Colon (tissue), 2 donors: ENCODE measurements at regions not wholly inside any gene's neighbourhood (a gene's known extent, or its start where the extent isn't known, plus 50 kb on each side); places are given as distances from the start of the nearest gene placed in this dataset.

Source experiments
- FAIRE-seq: peaks from 2 replicates; lab custom pipeline; 2012; peaks lifted over from hg19 to GRCh38; lab: Jason Lieb, UNC
- donor health status: control.
- donor health status: control.

DNA sequence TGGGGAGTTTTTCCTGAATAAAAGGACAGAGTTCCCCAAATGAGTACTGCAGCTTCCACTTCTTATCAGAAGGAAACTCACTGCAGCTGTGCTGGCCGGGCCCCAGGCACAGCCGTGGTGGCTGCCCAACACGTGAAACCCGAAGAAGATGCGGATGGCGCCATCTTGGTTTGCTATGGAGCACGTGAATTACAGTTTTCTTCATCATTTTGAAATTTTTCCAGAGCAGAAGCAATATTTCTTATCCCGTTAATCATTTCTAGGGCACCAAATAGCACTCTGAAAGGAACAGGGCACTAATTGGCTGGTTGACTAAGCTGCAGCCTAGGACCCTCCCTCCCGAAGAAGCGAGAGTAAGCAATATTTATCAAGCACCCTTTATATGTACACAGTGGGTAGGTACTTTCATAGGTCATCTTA, 63.2 kb upstream of the EPS8L3 start:
- FAIRE-seq, result no peak

DNA sequence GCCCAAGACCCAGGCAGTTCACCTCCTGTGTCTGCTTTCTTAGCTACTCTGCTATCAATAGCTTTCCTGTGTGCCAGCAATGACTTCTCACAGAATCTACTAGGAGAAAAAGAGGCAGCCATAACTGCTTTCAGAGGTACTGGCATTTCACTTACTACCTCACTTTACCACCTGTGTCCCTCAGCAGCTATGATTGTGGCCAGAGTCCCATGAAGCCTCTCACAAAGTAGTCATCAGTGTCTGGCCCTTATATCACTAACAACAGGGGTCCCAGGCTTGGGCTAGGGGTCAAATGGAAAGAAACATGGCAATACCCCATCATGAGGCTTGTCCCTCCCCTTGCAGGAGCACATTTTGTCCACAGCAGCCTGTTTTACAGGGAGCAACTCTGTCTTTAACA, 62.7 kb upstream of the EPS8L3 start:
- FAIRE-seq, result no peak

DNA sequence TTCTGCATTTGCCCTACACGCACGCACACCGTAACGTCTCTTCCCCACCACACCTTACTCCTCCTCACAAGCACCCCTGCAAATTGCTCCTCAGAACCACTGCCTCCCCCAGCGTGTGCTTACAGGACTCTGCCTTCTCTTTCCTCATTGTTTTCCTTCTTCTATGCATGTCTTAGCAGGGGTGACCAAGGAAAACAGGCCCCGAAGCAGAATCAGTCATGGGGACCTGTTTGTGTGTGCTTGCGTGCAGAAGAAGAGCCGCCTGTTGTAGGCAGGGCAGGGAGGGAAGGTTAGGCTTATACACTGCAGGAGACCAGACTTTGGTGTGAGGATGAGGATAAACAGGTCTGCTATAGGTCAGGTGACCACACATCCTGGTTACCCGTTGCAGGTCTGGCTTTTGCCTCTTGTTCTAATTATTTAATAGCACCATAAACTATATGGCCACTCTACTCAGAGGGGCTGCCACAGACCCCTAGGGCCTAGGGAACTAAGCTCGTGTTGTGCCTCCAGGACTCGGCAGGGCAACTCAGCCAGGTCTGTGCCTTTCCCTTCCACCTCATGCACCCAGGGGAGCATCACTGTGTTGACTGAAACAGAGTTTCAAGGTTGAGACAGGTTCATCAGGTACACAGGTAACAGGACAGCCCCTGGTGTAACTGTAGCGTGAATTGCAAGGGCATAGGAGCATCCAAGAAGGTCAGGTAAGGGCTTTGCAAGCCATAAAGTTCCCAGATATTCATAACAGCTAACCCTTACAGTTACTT, 60.8 kb upstream of the EPS8L3 start:
- FAIRE-seq, result no peak

DNA sequence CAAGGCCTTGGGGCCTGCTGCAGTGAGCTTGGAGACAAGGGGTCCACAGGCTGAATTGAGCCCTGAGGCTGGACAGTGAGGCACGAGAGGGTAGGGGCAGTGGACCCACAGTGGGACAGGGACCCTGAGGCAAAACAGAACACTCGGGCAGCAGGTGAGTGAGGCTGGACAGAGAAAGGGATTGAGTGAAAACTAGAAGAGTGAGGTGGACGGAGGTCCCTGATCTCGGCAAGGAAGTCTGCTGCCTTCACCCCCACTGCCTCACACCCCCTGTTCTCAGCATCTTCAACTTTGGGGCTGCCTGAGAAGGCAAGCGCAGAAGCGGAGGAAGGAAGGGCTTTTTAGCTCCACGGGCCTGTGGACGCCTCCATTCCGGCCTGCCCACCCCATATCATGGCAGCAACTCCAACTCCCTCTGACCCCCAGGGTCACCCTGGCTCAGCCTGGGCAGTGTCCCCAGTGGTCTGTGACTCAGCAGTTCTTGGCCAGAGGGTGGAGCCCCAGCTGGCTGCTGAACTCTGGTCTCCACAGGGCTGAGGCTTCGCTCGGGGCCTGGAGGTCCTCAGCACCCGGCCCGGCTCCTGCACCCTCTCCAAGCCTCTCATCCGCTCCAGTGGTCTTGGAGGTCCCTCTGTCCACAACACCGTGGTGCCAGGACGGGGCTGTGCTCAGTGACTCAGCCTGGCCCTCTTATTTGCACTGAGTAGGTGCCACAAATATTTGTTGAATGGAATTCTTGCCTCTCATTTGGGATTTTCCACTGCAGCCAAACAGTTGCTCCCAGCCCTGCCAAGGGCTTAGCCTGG, 60.0 kb upstream of the EPS8L3 start:
- no peak for FAIRE-seq

DNA sequence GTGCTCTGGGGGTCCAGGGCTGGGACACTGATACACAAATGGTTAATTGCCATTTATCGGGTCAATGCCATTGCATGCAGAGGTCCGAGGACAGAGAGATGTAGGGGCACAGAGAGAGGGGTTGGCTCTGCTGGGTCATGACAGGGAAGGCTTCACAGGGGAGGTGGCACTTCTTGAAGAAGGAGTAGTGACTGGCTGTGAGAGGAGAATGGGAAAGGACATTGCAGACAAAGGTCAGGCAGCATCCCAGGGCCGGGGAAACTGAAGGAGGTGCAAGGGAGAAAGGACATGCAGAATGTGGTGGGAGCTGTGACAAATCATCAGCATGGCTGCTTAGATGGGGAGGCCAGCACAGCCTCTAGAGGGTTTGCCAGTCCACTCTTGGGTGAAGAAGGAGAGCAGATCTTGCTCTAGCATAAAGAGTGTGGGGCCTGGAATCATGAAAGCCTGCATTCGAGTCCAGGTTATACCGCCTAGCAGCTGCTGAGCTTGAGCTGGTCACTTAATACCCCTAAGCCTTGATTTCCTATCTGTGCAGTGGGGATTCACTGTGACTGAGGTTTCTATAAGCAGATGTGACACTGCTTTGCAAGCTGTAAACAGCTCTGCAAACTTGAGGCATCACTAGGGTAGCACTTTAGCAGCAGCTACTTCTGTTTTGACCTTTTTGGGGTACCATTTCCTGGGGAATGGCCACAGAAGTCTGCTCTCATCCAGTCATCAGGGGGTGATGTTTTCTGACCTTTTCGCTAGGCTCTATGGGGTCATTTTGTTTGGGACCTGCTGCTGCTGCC, 59.2 kb upstream of the EPS8L3 start:
- no peak for FAIRE-seq

DNA sequence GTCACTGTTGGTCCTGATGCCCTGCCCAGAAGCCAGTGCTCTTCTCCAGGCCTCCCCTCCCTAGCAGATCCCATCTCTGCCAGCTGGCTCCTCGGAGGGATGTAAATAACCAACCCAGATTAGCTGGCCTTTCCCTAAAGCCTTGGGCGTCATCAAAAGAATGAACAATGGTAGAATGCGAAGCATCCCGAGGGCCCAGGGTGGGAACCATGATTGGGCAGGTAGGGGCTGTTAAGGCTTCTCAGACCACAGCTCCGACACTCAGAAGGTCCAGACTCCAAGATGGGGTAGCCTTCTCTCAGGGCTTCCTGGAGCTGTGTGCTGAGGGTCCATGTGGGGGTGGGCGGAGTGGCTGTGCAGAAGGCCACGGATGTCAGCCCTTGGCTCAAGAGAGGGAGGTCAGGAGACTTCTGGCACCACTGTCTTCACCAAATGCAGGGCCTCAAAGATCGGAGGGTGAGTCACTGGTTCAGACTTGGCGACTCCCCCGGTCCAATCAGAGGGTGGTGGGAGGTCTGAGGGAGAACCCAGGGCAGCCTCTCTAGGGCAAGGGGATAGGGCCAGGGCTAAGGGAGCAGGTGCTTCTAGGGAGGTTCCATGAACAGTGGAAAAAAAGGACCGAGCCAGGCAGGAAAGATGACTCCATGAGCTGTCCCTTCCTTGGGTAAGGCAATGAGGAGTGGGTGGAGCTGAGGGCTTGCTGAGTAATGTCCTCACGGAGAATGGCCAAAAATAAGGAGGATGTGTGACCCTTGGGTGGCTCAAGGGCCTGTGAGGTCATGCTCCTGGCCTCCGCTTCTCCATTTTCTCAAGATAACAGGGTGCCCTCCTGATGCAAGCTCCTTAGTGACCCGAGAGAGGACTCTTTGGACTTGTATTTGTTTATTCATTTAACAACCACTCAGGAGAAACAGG, 58.4 kb upstream of the EPS8L3 start:
- FAIRE-seq, result no peak

DNA sequence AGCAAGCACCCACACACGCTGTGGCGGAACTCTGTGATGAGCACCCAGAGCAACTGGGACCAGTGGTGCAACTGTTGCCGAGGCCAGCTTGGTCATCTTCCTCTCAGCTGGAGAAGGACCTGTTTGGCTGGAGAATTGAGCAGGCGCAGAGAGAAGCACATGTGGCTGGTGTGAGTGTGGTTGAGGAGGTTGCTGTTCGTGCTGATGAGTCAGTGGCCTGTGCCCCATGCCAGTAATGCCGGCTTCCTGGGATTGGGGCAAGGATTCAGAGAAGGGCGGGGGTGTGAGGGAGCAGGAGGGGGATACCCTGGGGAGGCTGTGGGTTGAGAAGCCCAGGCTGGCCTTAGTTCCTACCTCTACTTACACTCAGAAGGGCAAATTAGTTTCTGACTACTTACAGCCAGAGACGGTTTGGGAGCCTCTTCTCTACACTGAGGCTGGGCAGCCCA, 57.5 kb upstream of the EPS8L3 start:
- FAIRE-seq, result no peak

DNA sequence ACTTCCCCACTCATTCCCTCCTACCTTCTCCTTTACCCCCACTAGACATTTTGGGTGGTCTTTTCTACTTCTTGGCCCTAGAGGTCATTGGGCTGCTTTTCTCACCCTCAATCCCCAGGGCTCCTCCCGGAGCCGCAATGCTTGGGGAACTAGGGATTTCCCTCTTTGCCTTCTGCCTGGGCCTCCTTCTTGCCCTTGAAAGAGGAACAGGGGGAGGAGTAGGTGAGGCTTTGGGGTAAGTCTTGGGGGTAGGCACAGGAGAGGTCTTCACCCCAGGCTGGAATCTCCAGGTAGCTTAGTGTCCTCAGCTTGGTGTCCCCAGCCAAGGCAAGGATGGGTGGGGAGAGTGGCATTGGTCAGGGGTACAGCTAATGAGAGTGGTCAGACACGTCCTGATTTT, 56.2 kb upstream of the EPS8L3 start:
- FAIRE-seq, result no peak

DNA sequence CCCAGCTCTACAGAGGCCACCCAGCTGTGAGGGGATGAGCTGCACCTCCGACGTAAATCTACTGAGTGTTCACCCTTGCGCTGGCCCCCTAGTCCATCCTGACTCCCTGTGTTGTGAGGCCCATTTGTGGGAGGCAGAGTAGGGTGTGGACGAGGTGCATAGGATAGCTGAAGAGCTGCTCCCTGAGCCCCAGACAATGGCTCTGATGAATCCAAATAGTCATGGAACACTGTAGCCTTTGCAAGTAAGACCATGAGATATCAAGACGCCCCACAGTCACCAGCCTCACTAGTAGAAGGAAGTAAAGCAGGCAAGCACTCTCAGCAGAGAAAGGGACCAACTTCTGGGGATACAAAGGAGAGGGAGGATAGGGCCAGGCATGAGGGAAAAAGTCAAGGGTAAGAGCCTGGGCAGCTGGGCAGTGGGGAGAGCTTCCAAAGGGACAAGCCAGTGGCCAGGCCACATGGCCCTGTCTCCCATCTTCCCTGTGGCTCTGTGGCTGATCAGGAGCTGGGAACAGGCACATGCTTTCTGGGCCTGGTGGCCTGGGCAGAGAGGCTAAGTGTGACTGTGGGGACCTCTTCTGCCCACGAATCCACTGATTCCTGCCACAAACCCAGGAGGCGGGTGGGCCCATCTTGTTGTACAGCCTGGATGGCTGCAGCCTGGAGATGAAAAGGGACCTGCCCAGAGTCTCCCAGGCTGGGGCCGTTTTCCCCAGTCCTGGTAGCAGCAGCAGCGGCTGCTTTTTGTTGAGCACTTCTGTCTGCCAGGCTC, 55.5 kb upstream of the EPS8L3 start:
- FAIRE-seq, result no peak

DNA sequence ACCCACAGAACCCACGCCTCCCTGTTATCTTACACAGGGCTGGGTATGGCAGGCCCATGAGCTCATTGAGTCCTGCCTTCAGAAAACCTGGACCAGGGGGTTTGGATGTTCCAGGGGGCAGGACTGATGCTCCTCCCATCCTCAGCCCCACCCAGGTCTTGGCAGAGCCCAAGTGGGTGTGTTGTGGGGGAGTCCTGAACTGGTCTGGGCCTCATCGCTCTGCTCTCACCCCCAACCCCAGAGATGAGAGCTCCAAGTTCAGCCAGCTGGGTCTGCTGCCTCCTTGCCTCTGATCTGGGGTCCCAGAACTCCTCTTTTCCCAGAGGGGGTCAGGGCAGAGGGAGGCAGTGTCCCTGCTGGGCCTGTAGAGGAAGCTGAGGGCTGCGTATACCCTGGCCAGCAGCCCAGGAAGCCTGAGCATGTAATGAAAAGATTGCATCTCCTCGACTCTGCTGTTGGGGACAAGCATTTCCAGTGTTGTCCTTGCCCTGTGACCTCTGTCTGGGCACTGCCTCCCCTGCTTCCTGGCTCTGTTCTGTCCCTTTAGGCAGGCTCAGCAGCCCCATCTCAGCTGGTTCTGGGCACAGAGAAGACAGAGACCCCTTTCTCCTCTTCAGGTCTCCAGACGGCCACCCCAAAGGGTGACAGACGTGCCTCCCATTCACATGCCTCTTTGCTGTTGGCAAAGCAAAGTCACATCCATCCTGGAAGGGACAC, 54.7 kb upstream of the EPS8L3 start:
- FAIRE-seq, result no peak

DNA sequence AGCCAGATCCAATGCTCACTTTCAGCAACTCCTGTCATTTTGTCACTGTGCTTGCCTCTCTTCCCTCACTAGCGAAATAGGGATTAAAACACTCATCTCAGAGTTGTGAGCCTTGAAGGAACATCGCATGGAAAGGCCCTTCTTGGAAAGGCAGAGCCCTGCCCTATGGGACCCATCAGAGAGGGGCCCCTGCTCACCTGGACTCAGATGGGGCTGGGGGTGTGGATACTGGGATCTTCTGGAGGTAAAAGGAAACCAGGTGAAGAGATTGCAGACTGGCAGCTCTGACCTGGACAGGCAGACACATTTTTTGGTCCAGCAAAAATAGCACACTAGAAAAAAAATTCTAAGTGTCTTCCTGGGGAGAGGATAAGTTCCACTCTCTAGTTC, 54.2 kb upstream of the EPS8L3 start:
- FAIRE-seq, result no peak

DNA sequence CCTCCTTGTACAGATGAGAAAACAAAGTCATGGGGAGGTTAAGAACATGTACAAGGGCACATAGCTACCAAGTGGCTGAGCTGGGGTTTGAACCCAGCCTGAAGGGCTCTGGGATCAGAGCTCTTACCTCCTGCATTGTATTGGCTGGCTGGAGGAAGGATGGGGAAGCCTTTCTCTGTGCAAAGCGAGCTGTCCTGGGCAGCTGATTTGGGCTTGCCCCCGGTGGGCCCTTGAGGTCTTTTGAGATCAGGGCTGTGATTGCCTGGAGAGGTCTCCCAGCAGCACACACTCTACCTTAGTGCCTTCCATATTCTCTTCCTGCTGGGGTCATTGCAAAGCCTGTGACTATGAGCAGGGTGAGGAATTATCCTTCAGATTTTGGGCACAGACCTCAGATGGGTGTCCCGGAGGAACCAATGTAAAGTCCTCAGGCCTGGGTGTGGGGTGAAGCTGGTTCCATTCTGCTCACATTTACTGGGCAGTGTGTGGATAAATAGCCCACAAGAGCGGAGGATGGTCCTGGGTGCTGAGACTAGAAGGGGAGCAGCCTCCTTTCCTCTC, 53.3 kb upstream of the EPS8L3 start:
- no peak for FAIRE-seq

DNA sequence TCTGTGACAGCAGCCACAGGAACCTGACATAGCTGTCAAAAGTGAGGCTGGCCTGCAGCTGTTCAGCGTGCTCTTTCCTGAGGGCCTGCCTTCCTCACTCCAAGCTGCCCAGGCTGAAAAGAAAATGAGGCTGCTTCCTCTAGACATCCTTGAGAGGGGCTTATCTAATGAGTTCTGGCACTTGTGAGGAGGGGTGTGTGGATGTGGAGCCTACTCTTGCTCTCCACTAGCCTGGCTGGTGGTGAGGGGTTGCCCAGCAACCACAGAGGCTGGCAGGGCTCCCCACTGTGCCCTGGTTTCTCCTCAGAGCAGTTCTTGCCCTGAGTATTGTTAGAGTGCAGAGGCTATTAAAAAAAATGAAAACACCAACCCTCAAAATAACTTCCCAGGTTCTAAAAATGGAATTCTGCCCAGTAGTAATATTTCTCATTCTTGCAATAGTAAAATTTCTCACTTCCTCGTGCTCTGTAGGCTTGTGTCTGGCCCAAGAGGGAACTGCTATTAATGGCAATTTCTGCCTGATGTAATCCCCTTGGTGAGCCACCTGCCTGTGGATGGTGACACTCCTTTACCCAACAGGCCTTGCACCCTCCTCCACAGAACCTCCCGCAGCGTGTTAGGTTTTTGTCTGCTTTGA, 52.6 kb upstream of the EPS8L3 start:
- FAIRE-seq, result no peak

DNA sequence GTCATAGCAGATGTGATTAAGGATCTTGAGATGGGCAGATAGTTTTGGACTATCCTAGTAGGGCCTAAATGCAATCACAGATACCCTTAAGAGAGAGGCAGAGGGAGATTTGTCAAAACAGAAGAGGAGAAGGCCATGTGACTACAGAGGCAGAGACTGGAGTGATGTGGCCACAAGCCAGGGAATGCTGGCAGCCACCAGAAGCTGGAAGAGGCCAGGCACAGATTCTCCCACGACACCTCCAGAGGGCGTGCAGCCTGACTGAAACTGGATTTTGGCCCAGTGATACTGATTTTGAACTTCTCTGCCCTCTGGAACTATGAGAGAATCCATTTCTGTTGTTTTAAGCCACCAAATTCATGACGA, 52.1 kb upstream of the EPS8L3 start:
- FAIRE-seq, result no peak

DNA sequence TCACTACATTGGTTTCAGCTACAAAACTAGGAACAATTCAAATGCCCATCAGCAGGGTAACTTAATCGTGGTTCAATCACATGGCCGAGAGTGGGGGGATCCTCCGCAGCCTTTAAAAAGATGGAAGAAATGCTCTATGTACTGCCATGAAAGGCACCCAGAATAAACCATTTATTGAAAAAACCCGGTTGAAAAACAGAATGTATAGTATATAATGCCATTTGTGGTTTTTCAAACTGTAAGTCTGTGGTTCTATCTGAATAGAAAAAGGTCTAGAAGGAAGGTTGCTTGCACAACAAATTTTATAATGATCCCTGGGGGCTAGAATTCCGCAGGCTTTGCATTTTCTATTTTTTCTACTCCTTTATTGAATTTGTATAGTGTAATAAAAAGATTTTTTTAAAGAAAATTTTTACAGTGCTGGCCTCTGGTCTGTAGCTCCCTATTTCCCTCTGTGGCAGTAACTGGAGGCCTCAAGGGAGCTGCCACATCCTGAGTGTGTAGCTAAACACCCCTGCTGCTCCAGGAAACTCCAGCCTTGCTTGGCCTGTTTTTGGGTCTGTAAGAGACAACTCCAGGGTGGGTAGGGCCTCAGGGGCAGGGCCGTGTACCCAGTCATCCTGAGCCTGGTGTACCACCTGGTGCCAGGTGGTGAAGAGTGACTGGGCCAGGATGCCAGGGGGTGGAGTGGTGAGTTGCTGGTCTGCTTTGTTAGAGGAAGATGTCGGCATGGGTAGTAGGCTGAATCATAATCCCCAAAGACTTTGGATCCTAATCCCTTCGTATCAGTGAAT, 51.5 kb upstream of the EPS8L3 start:
- no peak for FAIRE-seq

DNA sequence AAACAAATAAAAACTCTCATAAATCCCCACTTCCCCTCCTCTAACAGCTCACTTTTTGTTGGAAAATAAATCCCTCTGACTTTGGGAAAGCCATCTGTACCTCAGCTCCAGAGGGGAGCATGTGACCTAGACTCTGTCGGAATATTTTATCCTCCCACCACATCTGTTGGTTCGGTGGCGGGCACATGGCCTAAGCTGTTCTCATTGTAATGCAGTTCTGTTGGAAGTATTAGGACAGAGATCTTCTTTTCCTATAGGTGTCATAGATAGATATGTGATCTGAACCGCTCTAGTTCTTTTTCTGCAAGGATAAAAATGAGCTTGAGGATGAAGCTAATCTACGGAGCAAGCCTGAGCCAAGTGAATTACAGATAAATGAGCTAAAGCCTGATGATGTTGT, 50.5 kb upstream of the EPS8L3 start:
- FAIRE-seq, result no peak
